ENCODE measurements at regions not wholly inside any gene's neighbourhood (a gene's known extent, or its start where the extent isn't known, plus 50 kb on each side); places are given as distances from the start of the nearest gene placed in this dataset.

DNA sequence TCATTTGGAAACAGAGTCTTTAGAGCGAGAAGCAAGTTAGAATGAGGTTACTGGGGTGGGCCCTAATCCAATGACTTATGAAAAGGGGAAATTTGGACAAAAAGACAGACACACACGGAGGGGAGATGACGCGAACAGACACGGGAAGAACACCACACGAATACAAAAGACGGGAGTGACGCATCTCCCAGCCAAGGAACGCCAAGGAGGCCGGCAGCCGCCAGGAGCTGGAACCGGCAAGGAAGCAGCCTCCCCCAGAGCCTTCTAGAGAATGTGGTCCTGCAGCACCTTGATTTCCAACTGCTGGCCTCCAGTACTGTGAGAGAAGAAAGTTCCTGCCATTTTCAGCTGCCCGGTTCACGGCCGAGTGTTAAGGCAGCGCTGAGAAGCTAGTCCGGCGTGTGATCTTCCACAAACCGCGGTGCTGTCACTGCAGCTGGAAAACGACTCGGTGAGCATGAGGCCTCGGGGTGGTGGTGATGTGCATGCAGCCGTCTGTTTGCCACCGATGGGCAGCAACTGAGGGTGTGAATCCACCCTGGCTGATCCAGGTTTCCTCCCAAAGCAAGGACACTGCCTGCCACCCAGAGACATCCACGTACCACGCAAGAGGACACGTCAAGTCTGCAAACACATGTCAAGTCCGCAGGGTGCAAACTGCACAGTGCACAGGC, 124.5 kb downstream of the NCOR2 start:
- no peak for DNase-seq

DNA sequence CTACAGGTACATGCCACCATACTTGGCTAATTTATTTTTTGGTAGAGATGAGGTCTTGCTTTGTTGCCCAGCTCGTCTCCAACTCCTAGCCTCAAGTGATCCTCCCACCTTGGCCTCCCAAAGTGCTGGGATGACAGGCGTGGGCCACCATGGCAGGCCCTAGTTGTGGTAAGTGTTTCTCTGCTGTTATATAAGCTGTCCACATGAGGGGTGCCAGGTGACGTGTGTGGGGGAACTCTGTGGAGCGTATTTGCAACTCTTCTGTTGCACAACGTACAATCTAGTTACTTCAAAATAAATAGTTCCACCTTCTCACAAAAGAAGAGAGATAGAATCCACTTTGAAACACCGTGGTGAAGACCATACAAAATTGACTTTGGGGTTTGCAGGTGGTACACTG, 125.1 kb downstream of the NCOR2 start:
- no peak for DNase-seq

DNA sequence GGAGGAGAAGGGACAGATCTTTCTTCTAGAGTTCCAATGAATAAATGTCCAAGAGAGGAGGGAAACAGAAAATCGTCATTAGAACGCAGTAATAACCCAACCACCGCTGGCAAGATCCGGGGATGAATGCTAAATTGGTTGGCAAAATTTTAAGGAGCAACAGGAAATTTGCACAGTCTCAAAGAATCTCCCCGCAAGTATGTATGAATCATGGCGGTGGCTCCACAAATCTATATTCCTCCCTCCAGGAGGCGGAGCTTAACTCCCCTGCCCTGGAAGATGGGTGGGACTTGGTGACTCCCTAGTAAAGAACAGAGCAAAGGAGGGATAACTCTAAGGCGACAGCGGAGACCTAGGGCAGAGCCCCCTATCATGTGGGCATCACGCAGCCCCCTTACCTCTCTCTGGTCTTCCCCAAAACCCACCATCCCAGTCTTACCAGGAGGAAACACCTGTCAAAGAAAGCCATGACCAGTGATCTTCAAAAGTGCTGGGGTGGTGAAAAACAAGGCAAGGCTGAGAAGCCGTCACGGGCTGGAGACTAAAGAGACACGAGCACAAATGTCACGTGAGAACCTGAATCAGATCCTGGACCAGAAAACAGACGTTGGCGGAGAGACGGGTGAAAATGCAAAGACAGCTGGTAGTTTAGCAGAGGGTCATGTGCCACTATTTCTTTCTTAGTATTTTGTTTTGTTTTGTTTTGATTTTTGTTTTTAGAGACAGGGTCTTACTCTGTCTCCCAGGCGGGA, 125.8 kb downstream of the NCOR2 start:
- no peak for DNase-seq

DNA sequence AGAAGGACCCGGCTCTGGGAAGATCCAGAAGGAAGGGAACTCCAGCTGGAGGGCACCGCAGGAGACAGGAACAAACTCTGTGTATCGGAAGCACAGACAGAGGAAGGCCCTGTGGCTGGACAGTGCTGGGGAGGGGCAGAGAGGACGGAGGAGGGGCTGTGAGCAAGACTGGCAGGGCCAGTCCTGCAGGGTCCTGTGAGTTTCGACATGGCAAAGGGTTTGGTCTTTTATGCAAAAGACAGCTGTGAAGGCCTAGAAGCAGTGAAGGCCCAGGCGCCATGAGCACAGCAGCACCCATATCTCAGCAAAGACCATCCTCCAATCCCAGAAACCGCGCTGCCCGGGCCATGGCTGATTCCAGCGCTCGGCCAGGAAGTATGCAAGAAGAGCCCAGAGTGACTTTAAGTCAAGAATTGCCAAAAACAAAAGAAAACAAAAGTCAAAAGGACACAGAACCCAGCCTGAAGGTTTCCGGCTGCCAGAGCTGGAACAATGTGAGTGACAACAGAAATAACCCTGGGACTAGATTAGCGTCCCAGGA, 126.5 kb downstream of the NCOR2 start:
- no peak for DNase-seq

DNA sequence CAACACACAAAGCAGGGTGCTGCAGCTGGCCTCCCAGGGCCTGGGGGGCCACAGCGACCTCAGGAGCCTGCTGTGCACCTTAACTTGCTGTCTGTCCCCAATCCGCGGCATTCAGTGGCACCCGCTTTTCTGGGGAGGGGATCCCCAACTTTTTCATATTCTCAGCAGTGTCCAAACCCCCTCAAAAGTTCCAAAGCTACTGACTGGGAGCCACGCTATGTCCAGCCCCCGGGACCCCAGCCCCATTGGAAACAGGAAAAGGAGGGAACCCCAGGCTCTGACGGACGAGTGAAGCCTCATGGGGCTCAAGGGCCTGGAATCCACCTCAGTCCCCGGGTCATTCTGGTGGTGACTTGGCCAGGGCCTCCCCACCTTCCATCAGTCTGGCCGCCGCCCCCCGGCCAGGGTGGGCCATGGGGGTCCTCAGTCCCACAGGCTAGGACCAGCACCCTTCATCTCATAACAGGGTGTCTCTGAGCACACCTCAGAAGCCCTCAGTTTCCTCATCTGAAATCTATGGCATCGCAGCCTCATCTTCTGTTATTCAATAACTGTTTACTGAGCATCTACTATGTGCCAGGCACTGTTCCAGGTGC, 127.3 kb downstream of the NCOR2 start:
- no peak for DNase-seq

DNA sequence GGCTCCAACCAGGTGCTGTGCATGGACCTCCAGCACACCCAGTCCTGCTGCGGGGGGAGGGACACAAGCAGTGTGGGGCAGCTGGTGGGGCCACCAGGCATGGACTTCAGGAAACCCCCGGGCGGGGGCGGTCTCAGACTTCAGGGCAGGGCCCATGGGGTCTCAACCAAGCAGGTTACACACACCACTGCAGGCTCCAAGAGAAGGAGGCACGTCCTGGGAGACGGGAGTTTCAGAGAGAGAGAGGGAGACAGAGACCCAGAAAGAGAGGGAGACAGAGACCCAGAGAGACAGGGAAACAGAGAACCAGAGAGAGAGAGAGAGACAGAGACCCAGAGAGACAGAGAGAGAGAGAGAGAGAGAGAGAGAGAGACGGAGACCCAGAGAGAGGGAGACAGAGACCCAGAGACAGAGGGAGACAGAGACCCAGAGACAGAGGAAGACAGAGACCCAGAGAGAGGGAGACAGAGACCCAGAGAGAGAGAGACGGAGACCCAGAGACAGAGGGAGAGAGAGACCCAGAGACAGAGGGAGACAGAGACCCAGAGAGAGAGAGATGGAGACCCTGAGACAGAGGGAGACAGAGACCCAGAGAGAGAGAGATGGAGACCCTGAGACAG, 128.9 kb downstream of the NCOR2 start:
- no peak for DNase-seq

DNA sequence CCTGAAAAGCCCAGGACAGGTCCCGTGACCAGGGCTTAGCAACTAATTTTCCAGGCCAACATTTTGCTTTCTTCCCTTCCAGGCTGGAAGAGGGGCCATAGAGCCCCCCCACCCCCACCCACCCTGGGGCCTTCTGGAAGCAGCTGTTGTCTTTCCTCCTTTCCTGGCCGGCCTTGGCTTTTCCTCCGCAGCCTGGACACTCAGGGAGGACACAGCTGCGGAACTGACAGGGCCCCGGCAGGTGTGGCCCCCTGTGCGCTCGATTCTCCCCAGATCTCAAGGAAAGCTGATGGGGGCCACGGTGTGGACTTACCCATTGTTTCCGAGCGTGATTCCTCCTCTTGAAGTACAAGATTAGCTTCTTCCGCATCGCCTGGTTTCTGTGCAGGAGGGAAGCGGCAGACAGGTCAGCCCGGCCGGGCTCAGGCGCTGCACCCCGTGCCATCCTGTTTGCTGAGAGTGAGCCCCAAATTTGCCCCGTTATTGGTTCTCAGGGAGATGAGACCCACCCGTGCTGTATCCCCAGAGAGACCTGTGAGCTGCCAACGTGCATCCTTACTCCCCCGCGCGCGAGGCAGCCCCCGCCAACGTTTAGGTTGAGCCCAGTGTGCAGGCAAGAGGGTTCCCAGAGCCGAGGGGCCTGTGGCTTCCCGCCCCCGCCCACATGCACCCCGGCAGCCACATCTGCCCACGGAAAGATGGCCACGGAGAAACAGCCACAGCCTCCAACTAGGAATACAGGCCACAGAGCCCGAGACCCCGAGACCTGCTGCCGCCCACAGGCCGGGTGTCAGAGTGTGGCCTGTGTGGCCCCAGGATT, 129.6 kb downstream of the NCOR2 start:
- DNase-seq: no peak

DNA sequence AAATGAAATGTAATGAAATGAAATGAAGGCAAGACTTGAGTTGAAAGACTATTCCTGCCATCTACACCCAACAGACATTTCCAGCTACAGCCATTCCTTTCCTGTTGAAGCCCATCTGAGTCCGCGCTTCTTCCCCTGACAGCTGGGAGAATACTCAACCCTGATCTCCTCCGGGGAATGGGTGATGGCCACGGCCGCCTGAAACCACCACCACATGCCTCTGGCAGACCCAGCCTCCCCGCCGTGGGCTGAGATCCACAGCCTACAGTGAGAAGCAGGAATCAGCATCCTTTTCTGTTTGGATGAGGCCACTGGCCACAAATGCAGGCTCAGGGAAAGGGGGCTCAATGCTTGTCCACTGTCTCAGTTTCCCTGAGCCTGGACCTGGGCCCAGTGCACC, 130.3 kb downstream of the NCOR2 start:
- no peak for DNase-seq

DNA sequence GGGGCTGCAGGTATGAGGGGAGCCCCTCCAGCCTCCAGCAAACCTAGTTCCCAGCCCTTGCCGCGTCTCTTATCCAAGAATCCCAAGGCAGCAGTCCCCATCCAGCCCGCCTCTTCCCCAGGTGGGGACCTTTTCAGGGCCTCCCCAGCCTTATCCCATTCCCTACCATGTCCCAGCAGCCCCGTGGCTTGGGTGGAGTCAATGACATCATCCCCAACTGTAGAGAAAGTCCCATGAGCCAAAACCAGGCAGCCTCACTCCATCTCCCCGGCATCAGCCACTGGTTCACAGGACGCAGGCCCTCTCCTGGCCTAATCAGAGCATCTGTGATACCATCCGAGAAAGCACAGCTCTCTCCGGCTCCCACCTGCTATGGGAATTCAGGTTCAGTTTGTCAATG, 131.0 kb downstream of the NCOR2 start:
- no peak for DNase-seq

DNA sequence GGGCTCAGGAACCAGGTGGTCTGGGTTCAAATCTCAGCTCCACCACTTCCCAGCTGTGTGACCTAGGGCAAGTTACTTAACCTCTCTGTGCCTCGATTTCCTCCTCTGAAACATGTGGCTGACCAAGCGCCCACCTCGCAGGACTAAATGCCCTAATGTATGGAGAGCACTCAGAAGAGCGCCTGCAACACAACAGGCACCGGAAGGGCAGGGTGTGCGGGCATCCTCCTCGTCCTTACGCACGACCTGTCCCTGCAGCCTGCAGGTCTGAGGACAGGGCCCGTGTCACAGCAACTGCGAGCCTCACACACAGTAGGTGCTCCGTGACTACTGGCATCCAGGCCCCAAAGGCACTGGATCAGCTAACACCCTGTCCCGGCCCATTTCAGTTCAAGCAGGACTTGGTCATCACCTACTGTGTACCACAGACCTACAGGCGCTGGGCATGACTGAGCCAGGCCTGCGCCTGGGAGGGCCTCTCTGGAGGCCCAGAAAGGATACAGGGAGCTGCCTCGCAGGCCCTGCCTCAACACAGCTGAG, 131.5 kb downstream of the NCOR2 start:
- no peak for DNase-seq

DNA sequence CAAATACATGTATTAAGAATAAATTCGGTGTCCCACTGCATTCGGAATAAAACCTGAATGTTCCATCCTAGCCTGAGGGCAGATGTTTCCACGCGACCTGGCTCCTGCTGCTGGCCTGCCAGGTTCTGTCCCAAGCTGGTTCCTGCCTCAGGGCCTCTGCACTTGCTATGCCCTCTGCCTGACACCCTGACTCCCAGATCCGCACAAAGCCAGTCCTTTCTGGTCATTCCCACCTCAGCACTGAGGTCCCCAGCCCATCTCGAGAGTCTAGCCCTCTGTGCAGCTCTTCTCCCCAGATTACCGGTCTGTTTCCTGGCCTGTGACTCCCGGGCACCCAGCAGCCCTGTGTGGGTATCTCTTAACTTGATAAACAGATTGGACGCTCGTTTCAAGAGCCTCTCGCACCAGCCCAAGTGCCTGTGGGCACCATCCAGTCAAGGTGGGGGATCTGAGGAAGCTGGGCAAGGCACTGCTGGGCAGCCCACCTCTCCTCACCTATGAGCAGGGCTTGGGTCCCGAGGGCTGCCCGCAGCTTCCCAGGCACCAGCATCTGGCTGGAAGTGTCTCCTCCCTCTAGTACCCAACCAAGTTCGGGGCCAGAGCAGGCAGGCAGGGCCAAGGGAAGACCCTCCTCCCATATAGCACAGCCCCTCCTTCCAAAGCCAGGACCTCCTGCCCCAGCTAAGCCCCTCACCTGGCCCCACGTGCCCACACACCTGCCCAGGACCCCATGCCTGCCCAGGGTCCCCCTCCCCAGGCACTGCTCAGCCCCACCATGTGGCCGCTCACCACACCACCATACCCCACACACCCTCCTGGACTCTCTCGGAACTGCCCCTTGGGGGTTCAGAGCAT, 132.2 kb downstream of the NCOR2 start:
- DNase-seq: no peak

DNA sequence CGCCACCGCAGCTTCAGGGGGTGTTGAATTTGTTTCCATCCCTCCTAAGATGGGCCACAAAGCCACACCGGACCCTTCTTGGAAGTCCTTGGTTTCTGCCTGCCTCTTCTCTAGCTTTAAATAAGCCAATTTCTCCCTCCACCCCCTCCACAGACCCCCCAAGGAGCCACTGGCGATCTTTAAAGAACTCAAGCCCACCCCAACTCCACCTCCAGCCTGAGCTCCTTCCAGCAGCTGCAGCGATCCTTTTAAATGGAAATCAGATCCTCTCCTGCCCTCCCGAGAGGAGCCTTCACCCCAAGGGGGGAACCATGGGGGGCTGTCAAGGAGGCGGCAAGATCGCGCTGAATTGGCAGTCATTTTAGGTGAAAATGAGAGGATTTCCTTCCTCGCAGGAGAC, 133.1 kb downstream of the NCOR2 start:
- DNase-seq: no peak

DNA sequence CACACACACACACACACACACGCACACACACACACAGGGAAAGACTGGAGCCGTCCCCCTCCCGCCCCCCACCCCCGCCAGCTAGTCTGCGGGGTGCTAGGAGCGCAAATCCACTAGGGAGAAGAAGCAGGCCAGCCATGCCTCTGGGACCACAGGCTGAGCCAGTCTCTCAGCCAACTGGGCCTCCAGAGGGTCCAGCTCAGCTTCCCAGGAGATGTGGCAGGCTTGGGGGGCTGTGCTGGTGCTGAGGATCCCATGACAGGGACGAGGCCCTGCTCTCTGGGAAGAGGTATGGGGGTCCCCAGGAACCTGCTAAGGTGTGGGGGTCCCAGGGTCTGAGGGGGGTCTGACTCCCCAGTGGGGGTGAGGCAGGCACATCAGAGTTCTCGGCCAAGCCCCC, 133.5 kb downstream of the NCOR2 start:
- no peak for DNase-seq

DNA sequence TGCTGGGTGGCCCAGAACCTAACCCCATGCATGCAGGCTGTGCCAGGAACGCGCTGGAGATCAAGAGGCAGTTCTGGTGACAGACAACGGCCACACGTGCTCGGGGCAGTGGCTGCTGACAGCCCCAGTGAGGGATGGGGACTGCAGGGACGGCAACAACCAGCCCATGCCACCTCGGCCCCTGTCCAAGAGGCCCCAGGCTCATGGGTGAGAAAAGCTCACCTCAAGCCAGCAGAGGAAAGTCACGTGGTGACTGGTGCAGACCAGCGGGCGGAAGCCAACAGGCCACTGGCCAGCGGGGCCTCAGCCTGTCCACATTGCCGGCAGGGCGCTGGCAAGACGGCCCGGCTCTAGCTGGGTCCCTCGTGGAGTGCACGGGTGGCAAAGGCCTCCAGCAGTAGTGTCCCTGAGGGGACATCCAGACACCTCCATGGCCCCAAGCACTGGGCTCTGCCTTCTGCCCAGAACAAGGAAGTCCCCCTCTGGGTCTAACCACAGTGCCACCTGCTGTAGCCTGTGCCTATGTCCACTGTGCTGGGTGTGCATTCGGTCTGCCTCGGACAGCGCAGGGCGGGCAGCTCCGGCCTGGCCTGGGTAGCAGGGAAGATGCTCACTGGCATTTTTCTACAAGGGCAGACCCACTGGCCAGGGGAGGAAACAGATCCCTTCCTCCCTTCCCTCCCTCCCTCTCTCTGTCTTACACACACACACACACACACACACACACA, 134.1 kb downstream of the NCOR2 start:
- no peak for DNase-seq

DNA sequence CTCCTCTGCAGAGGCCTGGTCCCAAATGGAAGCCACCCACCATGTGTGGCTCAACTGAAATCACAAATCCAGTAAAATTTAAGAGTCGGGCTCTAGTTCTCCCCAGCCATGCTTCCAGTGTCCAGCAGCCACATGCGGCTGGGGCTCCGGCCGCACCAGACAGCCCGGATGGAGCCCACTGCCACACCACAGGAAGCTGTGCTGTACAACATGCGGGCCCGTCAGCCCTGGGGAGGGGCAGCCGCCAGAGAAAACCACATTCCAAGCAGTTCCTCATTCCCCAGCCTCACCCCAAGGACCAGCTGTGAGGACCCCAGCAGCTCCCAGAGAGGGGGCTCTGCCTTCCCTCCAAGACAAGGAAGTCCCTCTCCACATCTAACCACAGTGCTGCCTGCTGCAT, 135.0 kb downstream of the NCOR2 start:
- no peak for DNase-seq

DNA sequence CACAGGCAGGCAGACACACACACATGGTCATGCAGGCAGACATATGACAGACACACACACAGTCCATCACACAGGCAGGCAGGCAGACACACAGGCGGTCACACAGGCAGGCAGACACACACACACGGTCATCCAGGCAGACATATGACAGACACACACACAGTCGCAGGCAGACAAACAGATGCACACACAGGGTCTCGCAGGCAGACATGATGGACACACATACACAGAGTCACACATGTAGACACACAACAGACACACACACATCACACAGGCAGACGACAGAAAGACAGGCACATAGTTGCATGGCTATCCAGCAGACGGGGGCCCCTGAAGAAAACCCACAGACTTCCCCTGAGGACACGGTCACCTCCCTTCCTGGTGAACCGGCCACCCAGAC, 135.4 kb downstream of the NCOR2 start:
- no peak for DNase-seq

DNA sequence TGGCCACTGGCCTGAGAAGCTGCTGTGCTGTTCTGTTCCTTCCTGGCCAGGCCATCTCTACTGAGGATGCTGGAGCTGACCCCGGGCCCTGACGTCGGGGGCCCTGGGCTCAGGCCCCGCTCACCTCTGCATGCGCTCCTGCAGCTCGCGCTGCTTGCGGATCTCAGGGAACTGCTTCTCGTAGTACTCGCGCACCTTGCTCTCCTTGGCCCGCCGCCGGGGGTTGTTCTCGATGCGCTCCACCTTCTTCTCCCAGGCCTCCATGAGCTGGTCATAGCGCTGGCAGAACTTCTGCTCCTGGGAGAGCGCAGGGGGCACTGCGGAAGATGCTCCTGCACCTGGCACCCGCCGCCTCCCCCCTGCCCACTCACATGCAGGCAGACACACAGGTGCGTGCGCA, 135.6 kb downstream of the RFLNA start:
- DNase-seq: no peak

DNA sequence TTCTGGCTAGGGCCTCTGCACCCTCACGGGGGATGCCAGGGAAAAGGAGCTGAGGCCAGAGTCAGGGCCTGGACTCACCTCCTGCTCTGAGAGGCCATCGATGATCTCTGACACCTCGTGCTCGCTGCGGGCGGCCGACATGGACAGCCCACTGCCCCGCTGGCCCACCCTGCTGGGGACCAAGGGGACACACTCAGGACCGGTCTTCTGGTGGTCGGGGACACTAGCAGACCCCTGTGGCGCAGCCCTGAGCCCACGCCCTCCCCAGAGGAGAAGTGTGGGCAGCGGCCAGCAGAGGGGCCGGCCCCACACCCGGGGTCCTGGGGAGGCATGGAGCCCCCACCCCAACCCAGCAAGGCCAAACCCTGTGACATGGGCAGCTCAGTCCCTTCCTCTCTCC, 134.6 kb downstream of the RFLNA start:
- no peak for DNase-seq

DNA sequence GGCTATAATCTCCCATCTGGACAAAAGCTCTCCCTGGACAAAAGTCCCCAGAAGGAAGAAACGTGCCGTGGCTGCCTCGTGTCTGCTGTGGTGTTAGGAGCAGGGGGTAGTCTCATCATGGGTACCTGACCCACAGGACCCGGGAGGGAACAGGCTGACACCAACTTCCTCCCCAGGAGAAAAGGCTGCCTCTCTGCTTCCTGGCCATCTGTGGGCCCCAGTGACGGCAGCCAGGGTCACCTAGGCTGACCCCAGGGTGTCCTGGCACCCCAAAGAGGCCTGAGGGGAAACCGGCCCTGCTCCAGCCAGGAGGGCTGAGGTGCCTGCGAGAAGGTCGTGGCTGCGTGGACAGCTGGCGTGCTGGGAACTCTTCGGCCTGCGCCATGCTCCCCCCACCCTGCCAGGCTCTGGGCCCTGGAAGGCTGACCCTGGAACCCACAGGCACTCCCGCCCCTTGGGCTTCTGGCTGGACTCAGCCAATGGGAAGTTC, 133.9 kb downstream of the RFLNA start:
- no peak for DNase-seq

DNA sequence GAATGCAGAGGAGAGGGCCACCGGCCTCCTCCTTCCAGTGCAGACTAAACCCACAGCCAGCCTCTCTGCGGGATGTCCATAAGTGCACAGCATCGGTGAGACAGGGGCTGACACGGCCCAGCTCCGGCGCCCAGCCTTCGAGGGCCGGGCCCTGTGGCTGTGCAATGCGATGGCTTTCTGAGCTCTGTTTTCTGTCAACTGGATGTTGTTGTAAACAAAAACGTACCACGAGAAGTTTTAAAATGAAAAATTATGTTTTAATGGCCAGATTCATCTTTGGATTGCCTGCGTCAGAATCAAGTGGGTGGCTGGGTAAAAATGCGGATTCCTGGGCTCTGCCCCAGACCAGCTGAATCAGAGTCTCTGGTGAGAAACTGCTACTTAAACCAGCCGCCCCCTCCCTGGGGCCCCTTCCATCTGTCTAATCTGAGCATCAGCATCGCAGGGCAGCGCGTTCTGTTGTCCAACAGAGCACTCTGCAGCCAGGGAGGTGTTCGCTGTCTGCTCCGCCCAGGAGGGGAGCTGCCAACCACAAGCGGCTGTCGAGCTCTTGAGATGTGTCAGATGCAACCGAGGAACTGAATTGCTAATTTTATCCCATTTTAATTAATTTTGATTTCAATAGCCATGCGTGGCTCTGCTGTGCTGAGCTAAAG, 133.4 kb downstream of the RFLNA start:
- DNase-seq: no peak
